ENCODE measurements at regions not wholly inside any gene's neighbourhood (a gene's known extent, or its start where the extent isn't known, plus 50 kb on each side); places are given as distances from the start of the nearest gene placed in this dataset.

DNA sequence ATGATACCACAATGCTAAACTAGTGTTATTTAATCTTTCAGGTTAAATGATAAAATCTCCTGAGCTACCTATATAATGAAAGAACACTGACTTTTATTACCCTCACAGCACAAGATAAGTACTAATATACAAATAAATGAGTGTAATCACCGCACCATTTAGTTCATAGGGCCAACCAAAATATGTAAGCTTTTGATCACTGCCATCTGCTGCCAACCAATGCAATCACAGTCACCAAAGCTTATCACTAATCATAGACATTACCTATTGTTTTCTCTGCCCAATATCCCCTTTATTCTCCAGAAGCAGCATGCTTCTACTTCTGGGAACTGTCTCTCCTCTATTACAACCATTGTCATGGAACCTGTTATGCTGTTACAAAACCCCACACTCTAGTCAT is 151.6 kb upstream of the LRATD1 start (continued):
- TF ChIP-seq ZBTB48 (tag by site-specific recombination; IDR thresholded peaks at IDR 0.05) (no peak), ZNF670 (tag by site-specific recombination; IDR thresholded peaks at IDR 0.05; ENCODE audit: low read depth) (no peak), ZNF239 (tag by site-specific recombination; IDR thresholded peaks at IDR 0.05) (no peak), ZNF580 (tag by site-specific recombination; IDR thresholded peaks at IDR 0.05) (no peak), ZSCAN30 (tag by site-specific recombination; IDR thresholded peaks at IDR 0.05) (no peak)

GRCh38 chr2:14492920-14493503 is 139.5 kb upstream of the LRATD1 start:
- H3K4me1 ChIP-seq (ENCODE audit: control insufficient read depth, insufficient read depth, low read length), result no peaks in the 10 kb centered on the region
- H3K36me3 ChIP-seq (ENCODE audit: control insufficient read depth in 2 of 2, insufficient read depth in 1 of 2, low read length in 2 of 2), result no peaks in the 10 kb centered on the region
- no peaks in the 10 kb centered on the region for H3K9me3 ChIP-seq (ENCODE audit: control insufficient read depth, insufficient read depth, low read depth, low read length)
- ChIA-PET POLR2A (no interaction called here), CTCF (interaction anchor here (0.6 kb wide), 1 partner anchor 1349 kb away, joined by 3 read pairs; no protein-coding TSS in a partner anchor)
- TF ChIP-seq ZNF169 (tag by site-specific recombination; IDR thresholded peaks at IDR 0.05) (no peak), OSR2 (tag by site-specific recombination; IDR thresholded peaks at IDR 0.05) (no peak), ZNF292 (tag by site-specific recombination; IDR thresholded peaks at IDR 0.05; ENCODE audit: borderline replicate concordance, low read depth) (no peak), ZNF274 (IDR thresholded peaks at IDR 0.05; ENCODE audit: low read length) (no peak), ZNF274 (tag by site-specific recombination; IDR thresholded peaks at IDR 0.05; ENCODE audit: borderline replicate concordance) (no peak), HOXA7 (CRISPR knock-in tag; IDR thresholded peaks at IDR 0.05; ENCODE audit: borderline replicate concordance) (no peak), ZNF132 (tag by site-specific recombination; IDR thresholded peaks at IDR 0.05; ENCODE audit: borderline replicate concordance) (no peak), ZNF660 (tag by site-specific recombination; IDR thresholded peaks at IDR 0.05) (no peak), ZBTB1 (tag by site-specific recombination; IDR thresholded peaks at IDR 0.05) (no peak)
- H3K27ac ChIP-seq (ENCODE audit: extremely low read depth, low read depth, low read length), result no peak overlapping the region
- H3K4me3 ChIP-seq (ENCODE audit: low read depth, low read length), result no peak overlapping the region

DNA sequence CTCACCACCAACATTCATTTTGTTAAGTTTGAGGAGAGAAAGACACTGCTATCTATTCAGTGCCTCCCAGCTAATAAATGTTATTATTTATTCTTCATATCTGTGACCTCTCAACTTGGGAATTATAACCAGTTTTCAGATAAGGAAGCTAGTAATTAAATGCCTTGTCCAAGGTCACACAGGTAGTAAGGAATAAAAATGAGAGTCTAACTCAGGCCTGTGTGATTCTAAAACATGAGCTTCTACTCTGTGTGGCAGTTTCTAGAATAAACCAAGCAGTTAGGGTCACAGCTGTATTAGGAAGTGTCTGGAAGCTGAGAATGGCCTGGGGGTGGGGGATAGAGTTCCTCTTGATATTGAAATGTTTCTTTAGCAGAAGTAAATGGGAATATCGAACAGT is 137.8 kb upstream of the LRATD1 start:
- H3K27ac ChIP-seq (ENCODE audit: extremely low read depth, low read depth, low read length), result no peak overlapping the region
- TF ChIP-seq GLI2 (tag by site-specific recombination; IDR thresholded peaks at IDR 0.05; ENCODE audit: borderline replicate concordance, low read depth) (no peak), ZNF26 (tag by site-specific recombination; IDR thresholded peaks at IDR 0.05) (no peak)
- POLR2A ChIA-PET, result no interaction called here

DNA sequence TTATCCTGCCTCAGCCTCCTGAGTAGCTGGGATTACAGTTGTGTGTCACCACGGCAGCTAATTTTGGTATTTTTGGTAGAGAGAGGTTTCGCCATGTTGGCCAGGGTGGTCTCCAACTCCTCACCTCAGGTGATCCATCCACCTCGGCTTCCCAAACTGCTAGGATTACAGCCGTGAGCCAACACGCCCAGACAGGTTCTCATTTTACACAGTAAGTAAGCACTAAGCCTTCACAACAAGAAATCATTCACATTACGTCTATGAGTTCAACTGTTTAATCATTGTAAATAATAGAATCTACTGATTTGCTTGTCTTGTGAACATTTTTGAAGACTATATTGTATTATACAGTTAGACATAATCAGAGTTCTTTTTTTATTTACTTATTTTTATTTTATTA is 131.5 kb upstream of the LRATD1 start:
- POLR2A ChIA-PET, result no interaction called here
- H3K36me3 ChIP-seq (ENCODE audit: control insufficient read depth in 2 of 2, insufficient read depth in 1 of 2, low read length in 2 of 2), result no peaks in the 10 kb centered on the region
- no peaks in the 10 kb centered on the region for H3K9me3 ChIP-seq (ENCODE audit: control insufficient read depth, insufficient read depth, low read depth, low read length)
- H3K4me1 ChIP-seq (ENCODE audit: control insufficient read depth, insufficient read depth, low read length), result no peaks in the 10 kb centered on the region
- CTCF ChIA-PET, result no interaction called here
- H3K27ac ChIP-seq (ENCODE audit: extremely low read depth, low read depth, low read length), result no peak overlapping the region
- H3K4me3 ChIP-seq (ENCODE audit: low read depth, low read length), result no peak overlapping the region
- TF ChIP-seq EGR2 (tag by site-specific recombination; IDR thresholded peaks at IDR 0.05; ENCODE audit: low read depth), result no peak
- TF ChIP-seq ZNF184 (tag by site-specific recombination; IDR thresholded peaks at IDR 0.05), result no peak
- no peak for TF ChIP-seq MYNN (tag by site-specific recombination; IDR thresholded peaks at IDR 0.05; ENCODE audit: borderline replicate concordance)
- no peak for TF ChIP-seq ZNF221 (tag by site-specific recombination; IDR thresholded peaks at IDR 0.05; ENCODE audit: borderline replicate concordance)
- TF ChIP-seq PRDM4 (tag by site-specific recombination; IDR thresholded peaks at IDR 0.05), result no peak
- TF ChIP-seq ZFP41 (tag by site-specific recombination; IDR thresholded peaks at IDR 0.05; ENCODE audit: borderline replicate concordance), result no peak
- TF ChIP-seq INSM2 (tag by site-specific recombination; IDR thresholded peaks at IDR 0.05), result no peak
- no peak for TF ChIP-seq ZBTB6 (tag by site-specific recombination; IDR thresholded peaks at IDR 0.05)

More for the DNA sequence above, 137.8 kb upstream of the LRATD1 start:
- CTCF ChIA-PET, result no interaction called here
- Histone ChIP-seq H3K36me3 (ENCODE audit: control insufficient read depth in 2 of 2, insufficient read depth in 1 of 2, low read length in 2 of 2) (no peaks in the 10 kb centered on the region), H3K4me3 (ENCODE audit: low read depth, low read length) (no peak overlapping the region), H3K4me1 (ENCODE audit: control insufficient read depth, insufficient read depth, low read length) (no peaks in the 10 kb centered on the region), H3K9me3 (ENCODE audit: control insufficient read depth, insufficient read depth, low read depth, low read length) (no peaks in the 10 kb centered on the region)
